HG03175 (cell line): ENCODE measurements at regions not wholly inside any gene's neighbourhood (a gene's known extent, or its start where the extent isn't known, plus 50 kb on each side); places are given as distances from the start of the nearest gene placed in this dataset.
"Not testable (repeated sequence)": the region's sequence is repeated elsewhere in the genome, so short reads cannot be mapped to it uniquely, and the experiment has no call there.

ENCODE experiments used
- ATAC-seq: cut with Tn5 transposase; IDR thresholded peaks from one replicate; pipeline ENCODE4 v1.9.1; 2021; ENCODE audit warnings: mild to moderate bottlenecking, moderate library complexity; ENCODE audit not compliant: unreplicated experiment

DNA sequence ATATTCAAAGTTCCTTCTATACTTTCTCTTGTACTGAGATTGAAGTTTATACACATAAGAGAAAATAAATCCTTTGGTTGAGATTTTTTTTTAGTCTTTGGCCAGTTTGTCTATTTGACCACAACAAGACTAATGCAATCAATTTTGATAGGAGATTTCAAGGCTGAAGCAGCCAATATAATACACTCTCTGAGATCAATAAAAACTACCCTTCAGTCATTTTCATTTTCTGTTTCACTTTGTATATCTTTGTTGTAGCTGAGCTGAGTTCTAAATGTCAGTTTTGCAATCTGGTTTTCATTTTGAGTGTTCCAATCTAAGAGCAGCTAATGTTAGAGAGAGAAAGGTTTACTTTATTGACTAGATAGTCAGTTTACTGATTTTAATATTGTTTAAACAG, 623.8 kb upstream of the ROBO1 start:
- ATAC-seq, result no peak

DNA sequence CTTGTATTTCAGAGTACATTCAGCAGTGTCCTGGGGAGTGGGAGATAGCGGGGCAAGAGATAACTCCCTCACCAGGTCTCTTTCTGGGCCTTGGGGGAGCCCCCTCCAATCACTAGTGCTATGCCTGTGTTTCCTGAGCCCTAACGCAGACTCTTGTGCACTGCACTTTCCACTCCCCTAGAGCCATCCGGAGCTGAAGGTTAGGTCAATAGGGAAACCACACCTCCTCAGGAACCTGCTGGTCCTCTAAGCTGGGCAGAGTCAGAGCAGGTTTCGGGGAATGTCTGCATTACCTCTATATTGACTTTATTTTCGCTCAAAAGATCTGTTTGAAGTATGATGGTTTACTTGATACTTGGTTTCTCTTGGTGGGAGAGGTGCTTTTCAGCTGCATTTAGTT, 617.0 kb upstream of the ROBO1 start:
- no peak for ATAC-seq

DNA sequence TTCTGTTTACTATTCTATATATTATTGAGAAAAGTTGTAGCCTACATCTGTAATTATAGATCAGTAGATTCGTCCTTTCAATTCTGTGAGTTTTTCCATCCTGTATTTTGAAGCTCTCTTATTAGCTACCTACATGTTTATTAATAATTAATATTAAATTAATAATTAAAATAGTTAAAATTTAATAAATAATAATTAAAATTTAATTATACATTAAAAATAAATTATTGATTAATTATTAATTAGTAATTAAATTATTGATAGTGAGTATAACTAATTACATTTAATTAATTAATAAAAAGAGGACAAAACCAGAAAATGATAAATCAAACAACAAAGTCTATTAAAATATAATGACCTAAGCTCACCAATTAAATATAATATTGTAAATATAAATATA, 606.6 kb upstream of the ROBO1 start:
- ATAC-seq, result no peak

DNA sequence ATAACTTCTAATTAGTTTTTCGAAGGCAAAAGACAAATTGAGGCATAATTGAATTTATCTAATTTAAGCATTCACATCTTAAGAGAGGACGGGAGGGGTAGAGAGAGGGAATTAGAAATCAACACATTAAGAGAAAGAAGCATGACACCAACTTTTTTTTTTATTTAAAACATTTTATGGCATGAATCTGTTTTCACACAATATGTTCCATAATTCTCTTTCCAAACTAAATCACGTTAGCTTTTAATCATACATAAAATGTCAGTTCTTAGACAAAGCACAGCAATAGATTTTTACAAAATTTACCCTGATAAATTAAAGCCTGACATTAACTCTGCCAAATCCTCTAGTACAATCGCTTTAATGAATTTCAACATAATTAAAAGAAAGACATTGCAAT, 600.8 kb upstream of the ROBO1 start:
- no peak for ATAC-seq

DNA sequence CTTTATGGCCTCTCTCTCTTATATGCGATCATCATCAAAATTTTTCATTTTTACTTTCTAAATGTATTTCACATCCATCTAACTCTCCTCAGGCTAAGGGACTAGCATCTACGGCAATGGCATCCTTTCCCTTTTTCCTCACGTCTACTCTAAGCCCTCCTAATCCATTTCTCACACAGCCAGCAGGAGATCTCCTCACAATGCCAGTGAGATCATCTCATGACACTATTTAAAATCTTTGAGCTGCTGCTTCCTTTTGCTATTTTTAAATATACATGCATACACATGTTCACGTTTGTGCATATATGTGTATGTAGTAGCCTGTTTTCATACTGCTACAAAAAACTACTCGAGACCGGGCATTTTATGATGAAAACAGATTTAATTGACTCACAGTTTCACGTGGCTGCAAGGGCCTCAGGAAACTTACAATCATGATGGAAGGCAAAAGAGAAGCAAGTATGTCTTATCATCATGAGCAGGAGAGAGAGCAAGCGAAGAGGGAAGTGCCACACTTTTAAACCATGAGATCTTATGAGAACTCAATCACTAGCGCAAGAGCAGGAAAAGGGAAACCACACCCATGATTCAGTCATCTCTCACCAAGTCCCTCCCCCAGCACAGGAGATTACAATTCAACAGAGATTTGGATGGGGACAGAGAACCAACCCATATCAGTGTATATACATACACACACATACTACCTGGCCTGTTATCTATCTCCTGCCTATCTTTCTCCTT, 599.2 kb upstream of the ROBO1 start:
- ATAC-seq, result no peak

DNA sequence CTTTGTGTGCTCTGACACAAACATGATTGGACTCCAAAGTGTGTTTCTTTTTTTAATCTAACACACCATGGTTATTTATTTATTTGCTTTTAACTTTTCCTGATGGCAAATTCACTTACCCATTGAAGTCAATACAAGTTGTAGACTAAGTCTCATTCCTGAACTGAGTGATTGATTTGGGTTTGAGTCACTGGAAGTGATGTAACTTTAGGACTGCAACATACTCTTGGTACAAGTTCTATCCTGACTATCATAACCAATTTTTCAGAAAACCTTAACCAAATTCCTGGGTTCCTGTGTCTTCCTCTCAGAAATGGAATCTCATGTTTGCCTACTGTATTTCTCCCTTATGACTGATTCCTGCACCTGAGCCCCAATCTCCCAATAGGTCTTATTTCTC, 590.0 kb upstream of the ROBO1 start:
- ATAC-seq, result no peak

DNA sequence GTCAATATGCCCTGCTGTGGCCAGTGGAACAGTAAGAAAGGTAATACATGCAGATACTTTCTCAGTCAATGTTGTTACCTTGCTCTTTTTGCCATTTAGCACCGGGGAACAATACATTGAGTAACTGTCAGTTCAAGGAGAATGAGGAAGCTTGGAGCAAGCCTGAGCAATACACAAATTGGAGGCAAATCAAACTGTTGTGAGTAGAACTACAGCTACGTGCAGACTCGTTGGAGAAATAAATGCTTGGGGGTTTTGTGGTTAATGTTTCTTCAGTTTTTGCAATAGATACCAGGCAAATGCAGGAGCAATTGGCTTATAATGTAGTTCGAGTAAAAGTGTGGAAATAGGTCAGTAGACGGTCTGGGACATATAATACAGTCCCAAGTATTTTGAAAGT, 587.3 kb upstream of the ROBO1 start:
- no peak for ATAC-seq

DNA sequence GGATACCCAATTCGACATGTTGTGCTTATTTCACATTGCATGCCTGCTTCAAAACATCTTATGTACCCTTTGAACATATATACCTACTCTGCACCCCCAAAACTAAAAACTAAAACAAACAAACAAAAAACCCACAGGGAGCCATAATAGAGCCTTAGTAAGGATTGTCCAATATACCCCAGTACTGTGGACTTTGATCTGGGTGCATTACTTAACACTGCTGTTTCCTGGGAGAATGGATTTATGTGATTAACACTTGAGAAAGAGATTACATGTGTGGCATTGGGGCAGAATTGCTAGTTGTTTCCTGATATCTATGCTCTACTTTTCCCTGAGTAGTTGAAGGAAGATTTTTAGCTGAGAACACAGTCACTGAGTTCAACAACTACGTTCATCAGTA, 583.4 kb upstream of the ROBO1 start:
- ATAC-seq, result no peak

DNA sequence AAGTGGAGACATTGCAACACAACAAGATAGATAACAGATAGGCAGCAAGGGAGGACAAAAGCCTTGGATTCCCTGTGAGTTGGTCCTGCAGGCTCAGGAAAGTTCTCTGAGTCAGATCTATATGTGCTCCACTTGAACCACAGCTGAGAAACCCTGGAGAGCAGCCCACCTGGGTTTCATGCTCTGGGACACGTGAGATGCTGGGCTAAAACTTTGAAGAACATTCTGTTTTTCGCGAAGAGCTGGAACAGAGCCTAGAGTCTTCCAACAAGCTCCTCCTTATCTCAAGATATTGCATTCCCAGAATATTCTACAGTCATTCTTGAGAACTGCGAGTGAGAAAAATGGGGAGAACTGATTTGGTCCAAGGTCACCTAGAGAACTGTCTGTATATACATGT, 583.0 kb upstream of the ROBO1 start:
- no peak for ATAC-seq

DNA sequence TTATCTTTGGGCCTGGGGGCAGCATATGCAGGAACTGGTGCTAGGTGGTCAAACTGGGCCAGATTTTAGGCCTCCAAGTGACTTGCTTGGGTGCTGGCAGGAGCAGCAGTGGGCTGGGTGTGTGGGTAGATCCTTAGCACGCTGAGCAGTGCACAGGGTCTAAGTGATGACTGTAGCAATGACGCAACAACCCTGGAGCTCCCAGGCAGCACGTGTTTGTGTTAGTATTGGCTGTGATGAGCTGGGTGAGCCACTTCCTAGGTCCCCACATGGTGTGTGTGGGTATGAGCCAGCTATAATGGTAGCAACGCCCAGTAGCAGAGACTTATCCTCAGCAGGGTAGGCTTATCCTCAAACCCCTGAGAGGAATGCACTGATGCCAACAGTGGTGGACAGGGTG, 570.6 kb upstream of the ROBO1 start:
- ATAC-seq, result no peak

DNA sequence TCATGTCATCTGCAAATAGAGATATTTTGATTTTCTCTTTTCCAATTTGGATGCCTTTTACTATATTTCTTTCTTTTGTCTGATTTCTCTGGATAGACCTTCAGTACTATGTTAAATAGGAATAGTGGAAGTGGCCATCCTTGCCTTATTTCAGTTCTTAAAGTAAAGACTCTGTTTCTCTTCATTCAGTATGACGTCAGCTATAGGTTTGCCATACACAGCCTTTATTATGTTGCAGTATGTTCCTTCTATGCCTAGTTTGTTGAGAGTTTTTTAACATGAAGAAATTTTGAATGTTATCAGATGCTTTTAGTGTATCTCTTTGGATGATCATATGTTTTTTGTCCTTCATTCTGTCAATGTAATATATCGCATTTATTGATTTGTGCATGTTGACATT, 566.7 kb upstream of the ROBO1 start:
- no peak for ATAC-seq

DNA sequence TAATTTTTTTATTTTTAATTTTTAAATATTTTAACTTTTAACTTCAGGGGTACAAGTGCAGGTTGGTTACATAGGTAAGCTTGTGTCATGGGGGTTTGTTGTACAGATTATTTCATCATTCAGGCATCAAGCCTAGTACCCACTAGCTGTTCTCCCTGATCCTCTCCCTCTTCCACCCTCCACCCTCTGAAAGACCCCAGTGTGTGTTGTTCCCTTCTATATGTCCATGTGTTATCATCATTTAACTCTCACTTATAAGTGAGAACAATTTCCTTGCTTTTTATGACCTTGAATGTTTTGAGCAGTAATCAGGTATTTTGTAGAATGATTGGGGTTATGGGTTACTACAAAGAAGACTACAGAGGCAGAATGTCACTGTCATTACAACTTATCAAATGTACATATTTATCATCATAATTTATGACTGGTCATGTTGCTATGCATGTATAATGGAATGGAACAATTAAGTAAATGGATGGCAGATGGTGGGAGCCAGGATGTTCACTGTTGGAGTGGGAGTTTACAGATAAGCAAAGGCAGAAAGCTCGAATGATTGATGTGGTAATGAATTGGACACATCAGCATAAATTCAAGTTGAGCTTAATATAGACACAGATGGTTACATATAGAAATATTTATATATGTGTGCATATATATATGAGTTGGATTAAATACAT, 563.8 kb upstream of the ROBO1 start:
- no peak for ATAC-seq

DNA sequence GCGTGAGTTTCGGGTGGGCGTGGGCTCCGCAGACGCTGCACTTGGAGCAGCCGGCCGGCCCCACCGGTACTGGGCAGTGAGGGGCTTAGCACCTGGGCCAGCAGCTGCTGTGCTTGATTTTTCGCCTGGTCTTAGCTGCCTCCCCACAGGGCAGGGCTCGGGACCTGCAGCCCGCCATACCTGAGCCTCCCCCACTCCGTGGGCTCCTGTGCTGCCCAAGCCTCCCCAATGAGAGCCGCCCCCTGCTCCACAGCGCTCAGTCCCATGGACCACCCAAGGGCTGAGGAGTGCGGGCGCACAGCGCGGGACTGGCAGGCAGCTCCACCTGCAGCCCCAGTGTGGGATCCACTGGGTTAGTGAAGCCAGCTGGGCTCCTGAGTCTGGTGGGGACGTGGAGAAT, 546.7 kb upstream of the ROBO1 start:
- not testable (repeated sequence) for ATAC-seq

DNA sequence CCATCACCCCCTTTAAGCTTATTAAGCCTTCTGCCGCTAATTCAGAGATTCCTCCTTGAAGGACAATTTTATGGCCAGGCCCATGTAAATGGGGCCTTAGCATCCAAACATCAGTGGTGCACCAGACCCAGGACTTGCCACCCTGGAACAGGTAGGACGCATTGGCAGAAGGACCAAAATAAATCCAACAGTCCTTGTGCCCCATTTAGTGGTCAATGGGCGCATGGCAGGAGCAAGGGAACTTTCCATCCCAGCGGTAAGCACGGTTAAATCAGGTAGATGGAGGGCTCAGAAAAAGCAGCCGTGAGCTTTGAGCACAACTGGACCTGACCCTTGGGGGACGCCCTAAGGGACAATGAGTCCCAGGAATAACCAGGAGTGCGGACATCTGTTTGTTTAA, 540.8 kb upstream of the ROBO1 start:
- ATAC-seq, result no peak

DNA sequence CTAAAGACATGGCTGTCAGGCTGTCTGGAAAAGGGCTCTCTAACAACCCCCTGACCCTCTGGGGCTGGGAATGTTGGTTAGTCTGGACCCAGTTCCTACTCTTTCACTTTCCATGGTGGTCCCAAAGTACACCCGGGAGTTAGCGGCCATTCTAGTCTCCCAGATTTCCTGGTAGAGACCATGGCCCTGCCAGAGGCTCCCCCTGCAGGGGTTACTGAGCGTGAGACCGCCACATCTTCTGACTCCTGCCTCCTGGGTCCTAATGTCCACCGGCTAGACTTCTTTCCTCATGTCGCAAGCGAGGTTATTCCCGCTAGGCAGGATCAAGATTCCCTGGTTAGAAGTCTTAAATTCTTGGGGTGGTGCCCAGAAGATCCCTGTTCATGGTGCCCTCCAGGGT, 540.0 kb upstream of the ROBO1 start:
- no peak for ATAC-seq

DNA sequence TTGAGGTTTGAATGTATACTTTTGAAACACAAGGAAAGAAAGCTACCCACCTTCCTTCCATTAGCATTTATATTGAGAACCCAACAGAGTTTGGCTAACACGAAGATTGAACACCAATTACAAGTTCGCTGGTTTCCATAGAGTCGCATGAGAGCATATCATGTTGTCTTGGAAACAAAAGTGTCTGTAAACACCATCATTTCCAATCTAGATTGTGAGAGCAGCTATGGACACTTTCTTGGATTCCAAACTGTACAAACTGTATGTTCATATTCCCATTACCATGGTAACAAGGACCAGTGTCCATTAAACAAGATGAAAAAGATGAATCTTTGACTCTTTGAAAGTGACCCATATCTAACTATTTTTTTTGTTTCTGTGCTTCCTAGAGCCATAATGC, 529.9 kb upstream of the ROBO1 start:
- no peak for ATAC-seq

DNA sequence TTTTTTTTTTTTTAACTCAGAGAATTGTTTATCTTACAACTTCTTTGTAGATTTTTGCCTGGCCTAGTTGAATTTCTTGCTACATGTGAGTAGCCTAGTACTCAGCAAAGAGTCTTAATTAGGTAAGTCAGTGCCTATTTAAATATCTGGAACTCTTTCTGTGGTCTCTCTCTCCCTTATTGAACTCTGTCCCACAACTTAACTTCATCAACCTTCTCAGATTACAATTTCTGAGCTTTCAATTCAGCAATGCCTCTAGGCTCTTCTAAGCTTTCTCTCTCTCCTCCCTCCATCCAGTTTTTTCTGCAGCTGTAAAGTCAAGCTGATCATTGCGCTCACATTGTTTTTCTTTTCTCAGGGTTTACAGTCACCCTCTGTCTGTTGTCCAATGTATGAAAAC, 517.6 kb upstream of the ROBO1 start:
- no peak for ATAC-seq

DNA sequence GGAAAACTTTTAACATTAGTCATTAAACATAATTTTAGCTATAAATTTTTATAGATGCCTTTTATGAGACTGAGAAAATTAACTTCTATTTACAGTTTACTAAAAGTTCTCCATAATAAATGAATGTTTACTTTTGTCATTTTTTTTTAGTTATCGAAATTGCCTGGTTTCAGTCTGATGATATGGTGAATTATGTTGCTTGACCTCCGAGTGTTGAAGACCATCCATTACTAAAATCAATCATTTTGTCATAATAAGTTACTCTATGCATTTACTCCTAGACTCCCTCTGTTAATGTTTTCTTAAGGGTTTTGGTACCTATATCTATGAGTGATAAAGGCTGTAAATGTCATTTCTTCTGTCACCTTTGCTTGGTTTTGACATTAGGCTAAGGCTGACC, 516.0 kb upstream of the ROBO1 start:
- ATAC-seq, result no peak

DNA sequence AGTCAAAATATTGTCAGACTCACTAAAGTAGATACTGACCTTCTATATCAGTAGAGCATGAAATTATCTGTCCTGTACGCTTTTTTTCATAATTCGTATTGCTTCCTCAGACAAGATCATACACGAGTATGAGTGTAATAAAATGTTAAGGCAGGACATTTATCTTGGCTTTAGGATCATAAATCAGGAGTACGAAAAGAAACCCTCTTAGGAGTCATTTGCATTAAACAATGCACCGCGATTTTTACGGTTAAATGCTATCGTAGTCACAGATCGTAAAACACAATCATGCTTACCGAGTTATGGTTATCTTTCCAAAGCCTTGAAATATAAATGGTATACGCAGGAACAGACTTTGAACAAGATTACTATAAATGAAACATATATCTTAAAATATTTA, 510.3 kb upstream of the ROBO1 start:
- no peak for ATAC-seq

DNA sequence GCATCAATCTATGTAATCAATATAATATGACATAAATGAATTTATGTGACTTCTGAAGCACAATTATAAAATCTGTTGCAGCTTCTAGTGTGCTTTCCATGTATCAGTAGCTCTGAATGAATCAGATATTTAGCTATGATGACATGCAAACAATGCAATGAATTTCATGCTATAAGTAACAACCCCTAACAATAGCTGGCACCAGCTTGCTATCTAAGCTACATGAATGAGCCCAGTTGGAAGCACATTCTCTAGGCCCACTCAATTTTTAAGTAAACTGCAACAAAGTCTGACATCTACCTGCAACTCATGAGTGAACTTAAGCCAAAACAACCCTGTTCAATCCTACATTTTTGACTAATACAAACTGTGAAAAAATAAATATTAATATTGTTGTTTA, 507.3 kb upstream of the ROBO1 start:
- no peak for ATAC-seq

DNA sequence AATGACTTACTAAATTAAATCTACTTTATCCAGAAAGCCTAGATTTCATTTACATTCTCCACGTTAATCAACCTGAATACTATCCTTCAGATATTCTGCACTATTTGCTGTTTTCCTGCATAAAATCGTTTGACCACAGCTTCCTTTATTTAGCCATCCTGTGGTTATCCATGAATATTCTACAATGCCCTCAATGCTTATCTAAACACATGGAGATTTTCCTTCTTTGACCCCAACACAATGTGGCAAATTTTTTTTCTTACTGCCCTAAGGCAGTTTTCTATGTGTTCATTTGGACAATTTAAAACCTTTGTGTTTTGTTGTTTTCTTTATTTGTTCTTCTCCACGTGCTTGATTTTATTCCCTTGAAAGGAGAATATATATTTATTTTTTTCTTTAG, 495.5 kb upstream of the ROBO1 start:
- ATAC-seq, result no peak

DNA sequence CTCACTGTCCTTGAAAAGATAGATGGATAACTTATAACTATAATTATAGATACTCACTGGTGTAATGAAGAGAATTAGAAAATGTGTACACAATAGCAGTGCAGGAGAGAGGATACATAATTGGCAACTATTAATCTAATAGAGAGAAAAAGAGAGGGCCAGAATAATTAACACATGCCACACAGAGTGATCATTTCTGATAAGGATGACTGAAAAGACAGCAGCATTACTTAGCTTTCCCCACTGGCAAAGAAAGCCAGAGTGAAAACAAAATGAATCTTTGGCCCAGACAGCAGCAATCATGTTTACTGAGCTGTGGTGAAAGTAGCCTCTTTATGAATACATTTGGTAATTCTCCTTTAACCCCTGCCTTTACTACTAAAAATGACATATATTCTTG, 493.3 kb upstream of the ROBO1 start:
- ATAC-seq, result no peak

DNA sequence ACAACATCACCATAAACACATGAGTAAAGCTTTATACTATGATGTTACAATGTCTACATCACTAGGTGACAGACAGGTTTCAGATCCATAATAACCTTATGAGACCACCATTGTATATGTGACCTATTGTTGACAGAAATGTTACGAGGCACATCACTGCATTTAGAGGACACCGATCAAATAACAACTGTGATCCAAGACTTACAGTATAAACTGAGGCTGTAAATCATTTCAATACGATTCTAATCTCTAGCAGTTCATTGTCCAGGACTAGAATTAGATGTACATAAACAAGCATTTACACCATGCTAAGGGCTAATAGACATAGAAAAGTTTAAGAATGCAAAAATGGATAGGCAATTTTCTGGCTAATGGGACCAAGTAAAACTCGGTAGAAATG, 491.9 kb upstream of the ROBO1 start:
- no peak for ATAC-seq
